IMR-90 (cell line): ENCODE measurements at regions not wholly inside any gene's neighbourhood (a gene's known extent, or its start where the extent isn't known, plus 50 kb on each side); places are given as distances from the start of the nearest gene placed in this dataset.
A peak's percentile ranks its signal among the peaks of the same experiment; 100 is the strongest.

Experiments
- ATAC-seq: fragments of 200-7000 bp; cut with Tn5 transposase; 2 replicates; pipeline ENCODE4 v1.9.1; 2020; ENCODE audit warnings: low read depth, mild to moderate bottlenecking, moderate library complexity
- BruUV-seq: library from RNA; stranded (reverse); fragments of 400-500 nt; replicated peaks from 2 replicates; lab custom pipeline; 2021; lab: Mats Ljungman, UMichigan
- CTCF ChIA-PET: fragments of 300-600 bp; formaldehyde crosslinking; extraction: SDS; loops from one replicate; lab custom pipeline; 2021; ENCODE audit warnings: antibody characterized with exemption; lab: Yijun Ruan, JAX
- POLR2A ChIA-PET: fragments of 300-600 bp; sonication (Branson Sonifier 250); formaldehyde crosslinking; loops from one replicate; lab custom pipeline; 2022; ENCODE audit warnings: antibody characterized with exemption; ENCODE audit not compliant: unreplicated experiment; lab: Charles Lee
- DNase-seq: peaks from one replicate; pipeline ENCODE4 v3.0.0; 2013
- H2AFZ ChIP-seq: replicated peaks from 2 replicates; pipeline ENCODE3; 2013; ENCODE audit warnings: low read length, mild to moderate bottlenecking; ENCODE audit not compliant: poor library complexity
- H2AK5ac ChIP-seq: 2 replicates; pipeline ENCODE4 v1.6.1; 2013; ENCODE audit warnings: low read depth, low read length, inconsistent platforms
- H2AK9ac ChIP-seq: replicated peaks from 2 replicates; pipeline ENCODE3; 2013; ENCODE audit warnings: mild to moderate bottlenecking, low read depth, low read length, moderate library complexity; ENCODE audit not compliant: poor library complexity
- H2BK120ac ChIP-seq: 2 replicates; pipeline ENCODE4 v1.6.1; 2013; ENCODE audit warnings: low read depth, low read length, inconsistent platforms
- H2BK15ac ChIP-seq: 3 replicates; pipeline ENCODE4 v1.6.1; 2013; ENCODE audit warnings: low read depth, low read length, inconsistent platforms
- H2BK20ac ChIP-seq: 2 replicates; pipeline ENCODE4 v1.6.1; 2013; ENCODE audit warnings: low read depth, mild to moderate bottlenecking, inconsistent platforms, low read length, moderate library complexity
- H2BK5ac ChIP-seq: 2 replicates; pipeline ENCODE4 v1.6.1; 2013; ENCODE audit warnings: mild to moderate bottlenecking, low read depth, low read length, inconsistent platforms; ENCODE audit not compliant: poor library complexity, severe bottlenecking
- H3K14ac ChIP-seq: replicated peaks from 2 replicates; pipeline ENCODE4 v1.6.1; 2013; ENCODE audit warnings: low read depth, low read length, inconsistent platforms
- H3K18ac ChIP-seq: 2 replicates; pipeline ENCODE4 v1.6.1; 2013; ENCODE audit warnings: low read depth, low read length, control low read depth
- H3K23ac ChIP-seq: 2 replicates; pipeline ENCODE4 v1.6.1; 2013; ENCODE audit warnings: low read depth, low read length, inconsistent platforms
- H3K27ac ChIP-seq: 2 replicates; pipeline ENCODE4 v1.5.1; 2013; ENCODE audit warnings: mild to moderate bottlenecking, control low read depth, low read length; ENCODE audit not compliant: insufficient read depth
- H3K27me3 ChIP-seq: 2 replicates; pipeline ENCODE4 v1.6.1; 2013; ENCODE audit warnings: low read length; ENCODE audit not compliant: control insufficient read depth, insufficient read depth
- H3K36me3 ChIP-seq: 2 replicates; pipeline ENCODE4 v1.6.1; 2013; ENCODE audit warnings: low read length, mixed read lengths; ENCODE audit not compliant: control insufficient read depth, insufficient read depth
- H3K4ac ChIP-seq: 2 replicates; pipeline ENCODE4 v1.6.1; 2013; ENCODE audit warnings: low read depth, low read length, inconsistent platforms
- H3K4me1 ChIP-seq: 2 replicates; pipeline ENCODE4 v1.6.1; 2013; ENCODE audit warnings: low read length, mixed read lengths; ENCODE audit not compliant: control insufficient read depth, insufficient read depth
- H3K4me2 ChIP-seq: 2 replicates; pipeline ENCODE4 v1.6.1; 2013; ENCODE audit warnings: low read depth, mild to moderate bottlenecking, control low read depth, low read length, moderate library complexity
- H3K4me3 ChIP-seq: 2 replicates; pipeline ENCODE4 v1.5.1; 2013; ENCODE audit warnings: low read depth, mild to moderate bottlenecking, control low read depth, low read length, moderate library complexity; ENCODE audit not compliant: insufficient read depth
- H3K56ac ChIP-seq: 2 replicates; pipeline ENCODE4 v1.6.1; 2013; ENCODE audit warnings: low read length, inconsistent platforms; ENCODE audit not compliant: insufficient read depth; ENCODE audit errors: extremely low read depth
- H3K79me1 ChIP-seq, 2 experiments: 2 replicates each; pipeline ENCODE4 v1.6.1; 2013; ENCODE audit warnings: low read length in 2 of 2, inconsistent platforms in 1 of 2, low read depth in 1 of 2
- H3K9ac ChIP-seq: 2 replicates; pipeline ENCODE4 v1.6.1; 2013; ENCODE audit warnings: low read depth, low read length, control low read depth
- H3K9me1 ChIP-seq: 2 replicates; pipeline ENCODE4 v1.6.1; 2013; ENCODE audit warnings: low read length, inconsistent platforms; ENCODE audit not compliant: insufficient read depth
- H3K9me3 ChIP-seq: 2 replicates; pipeline ENCODE4 v1.6.1; 2013; ENCODE audit warnings: low read length; ENCODE audit not compliant: control insufficient read depth, insufficient read depth
- H4K20me1 ChIP-seq: 2 replicates; pipeline ENCODE4 v1.6.1; 2013; ENCODE audit warnings: low read length, inconsistent platforms; ENCODE audit not compliant: insufficient read depth
- H4K5ac ChIP-seq: 2 replicates; pipeline ENCODE4 v1.6.1; 2013; ENCODE audit warnings: mild to moderate bottlenecking, low read depth, low read length, control low read depth
- H4K8ac ChIP-seq, 2 experiments: 2 replicates each; pipeline ENCODE4 v1.6.1; 2013; ENCODE audit warnings: low read depth in 2 of 2, low read length in 2 of 2, control low read depth in 1 of 2, inconsistent platforms in 1 of 2
- H4K91ac ChIP-seq: 2 replicates; pipeline ENCODE4 v1.6.1; 2013; ENCODE audit warnings: low read depth, low read length, inconsistent platforms; ENCODE audit not compliant: insufficient read depth
- CEBPB ChIP-seq: IDR thresholded peaks from 2 replicates; pipeline ENCODE4 v1.6.1; 2012; ENCODE audit warnings: low read depth, low read length, improper control_type of control experiment
- FOS ChIP-seq: fragments of 150-350 bp; IDR thresholded peaks from 2 replicates; pipeline ENCODE4 v1.6.1; 2016; ENCODE audit warnings: low read depth, low read length
- MAFK ChIP-seq: IDR thresholded peaks from 2 replicates; pipeline ENCODE4 v1.6.1; 2012; ENCODE audit warnings: low read depth, low read length, improper control_type of control experiment
- RAD21 ChIP-seq: IDR thresholded peaks from 2 replicates; pipeline ENCODE4 v1.6.1; 2012; ENCODE audit warnings: low read length, improper control_type of control experiment
- WGBS, 2 experiments: methylation state at CpG; one replicate each; pipeline versions ENCODE4 v1.1.5 to v1.1.7; 2013; ENCODE audit warnings: missing lambda C conversion rate in 2 of 2; ENCODE audit not compliant: insufficient read length in 1 of 2; ENCODE audit errors: extremely low coverage in 2 of 2; 5-methylcytosine and 5-hydroxymethylcytosine counted together
- dilution Hi-C: fragments of 300-500 bp; cut with HindIII; formaldehyde crosslinking; loops from one replicate; pipeline ENCODE4 v1.14.3; 2018; ENCODE audit warnings: low sequenced_read_pairs; ENCODE audit not compliant: unreplicated experiment
- in situ Hi-C: fragments of 300-500 bp; cut with MboI; formaldehyde crosslinking; loops from 3 replicates; pipeline ENCODE4 v1.14.3; 2019; ENCODE audit warnings: low sequenced_read_pairs, inconsistent platforms, mixed read lengths
- intact Hi-C: fragments of 100-400 bp; cut with micrococcal nuclease; formaldehyde crosslinking; loops from 2 replicates; pipeline ENCODE4 v1.10.0; 2022
- TF ChIP-seq, protein P1 (sequence below): fragments of 150-350 bp; IDR thresholded peaks from 2 replicates; pipeline ENCODE4 v1.6.1; 2017; ENCODE audit warnings: mild to moderate bottlenecking, antibody characterized with exemption, low read length, low read depth

DNA sequence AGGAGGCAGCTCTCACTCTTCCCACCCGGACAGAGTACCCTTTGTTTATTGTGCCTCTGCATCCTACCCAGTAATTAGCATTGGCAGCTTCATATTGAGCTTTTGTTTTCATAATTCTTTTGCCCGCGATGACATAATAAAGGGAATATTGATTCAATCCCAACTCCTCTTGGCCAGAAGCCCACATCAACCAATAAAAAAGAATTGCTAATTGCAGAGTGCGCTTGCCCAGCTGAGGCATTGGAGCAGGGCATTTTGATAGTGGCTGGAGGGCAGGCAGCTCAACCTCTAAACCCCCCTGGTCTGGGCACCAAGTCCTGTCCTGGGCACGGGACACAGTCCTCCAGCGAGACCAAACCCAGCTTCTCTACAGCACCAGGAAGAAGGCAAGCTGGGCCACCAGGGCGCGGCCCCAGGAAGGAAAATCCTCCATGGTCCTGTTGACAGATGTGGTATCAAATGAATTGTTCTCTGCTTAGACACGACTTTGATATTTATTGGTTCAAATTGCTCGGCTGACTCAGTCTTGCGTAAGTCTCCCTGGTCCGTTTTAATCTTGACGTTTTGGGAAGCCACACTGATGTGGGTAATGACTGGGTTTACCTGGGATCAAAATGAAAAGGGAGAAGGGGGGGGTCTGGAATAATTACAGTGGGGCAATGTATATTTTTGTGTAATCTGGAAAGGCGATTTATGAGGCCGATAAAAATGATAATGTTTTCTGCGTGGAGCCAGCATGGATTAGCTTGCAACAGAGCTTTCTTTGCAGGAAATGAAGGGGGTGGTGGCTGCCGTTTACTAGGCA is 220.7 kb upstream of the MSX2 start:
- ChIA-PET CTCF (interaction anchor here (0.6 kb wide), 1 partner anchor 68 kb away, joined by 3 read pairs; no protein-coding TSS in a partner anchor), POLR2A (interaction anchor here (1.0 kb wide), 1 partner anchor 29 kb away, joined by 3 read pairs; no protein-coding TSS in a partner anchor)
- H3K9me3 ChIP-seq: peaks cover 2% of the 10 kb centered on the region; the same call in 1 of the 2 replicates
- no peak overlapping the region for H3K4me3 ChIP-seq
- peak overlapping the region; percentile 75 for H3K4ac ChIP-seq
- H3K14ac ChIP-seq: peak overlapping the region; percentile 38
- peak overlapping the region; percentile 26 for H3K18ac ChIP-seq
- ATAC-seq (peak; percentile 76), DNase-seq (peak; percentile 84)
- dilution Hi-C loops: no loop called here
- no peaks in the 10 kb centered on the region for H3K79me1 ChIP-seq
- H3K27me3 ChIP-seq: no peaks in the 10 kb centered on the region
- peak overlapping the region; percentile 82; the same call in 1 of the 2 replicates for H2AK5ac ChIP-seq
- peak overlapping the region; percentile 90 for H2BK120ac ChIP-seq
- peak overlapping the region; percentile 44 for H3K23ac ChIP-seq
- H3K4me2 ChIP-seq: peak overlapping the region; percentile 17
- peak overlapping the region; percentile 63 for H2BK5ac ChIP-seq
- no peaks in the 10 kb centered on the region for H4K20me1 ChIP-seq
- no TSS peak for BruUV-seq
- H2AK9ac ChIP-seq: peak overlapping the region; percentile 80
- H2BK20ac ChIP-seq: peak overlapping the region; percentile 94
- H2AFZ ChIP-seq: peak overlapping the region; percentile 89
- H4K8ac ChIP-seq: peak overlapping the region; percentile 42 to 80
- peaks cover 6% of the 10 kb centered on the region; the same call in 1 of the 2 replicates for H3K9me1 ChIP-seq
- TF ChIP-seq MAFK: no peak
- peak; percentile 38; the same call in 1 of the 2 replicates for TF ChIP-seq FOS
- no peak for TF ChIP-seq RAD21
- TF ChIP-seq CEBPB: peak; percentile 97
- TF ChIP-seq, protein P1, sequence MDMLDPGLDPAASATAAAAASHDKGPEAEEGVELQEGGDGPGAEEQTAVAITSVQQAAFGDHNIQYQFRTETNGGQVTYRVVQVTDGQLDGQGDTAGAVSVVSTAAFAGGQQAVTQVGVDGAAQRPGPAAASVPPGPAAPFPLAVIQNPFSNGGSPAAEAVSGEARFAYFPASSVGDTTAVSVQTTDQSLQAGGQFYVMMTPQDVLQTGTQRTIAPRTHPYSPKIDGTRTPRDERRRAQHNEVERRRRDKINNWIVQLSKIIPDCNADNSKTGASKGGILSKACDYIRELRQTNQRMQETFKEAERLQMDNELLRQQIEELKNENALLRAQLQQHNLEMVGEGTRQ: peak; percentile 14; the same call in 1 of the 2 replicates
- no peaks in the 10 kb centered on the region for H3K36me3 ChIP-seq
- H3K56ac ChIP-seq: peak overlapping the region; percentile 3; the same call in 1 of the 2 replicates
- in situ Hi-C loops: no loop called here
- H3K9ac ChIP-seq: no peak overlapping the region
- peak overlapping the region; percentile 66 for H3K27ac ChIP-seq
- peak overlapping the region; percentile 31 for H4K5ac ChIP-seq
- H2BK15ac ChIP-seq: peak overlapping the region; percentile 23; the same call in 1 of the 3 replicates
- 12% methylated on average over 8 of the region's 17 CpGs; no CpG with 5 or more reads in 1 of the 2 experiments for WGBS, 2 experiments
- H4K91ac ChIP-seq: peak overlapping the region; percentile 78
- H3K4me1 ChIP-seq: peaks cover 10% of the 10 kb centered on the region
- intact Hi-C loops: no loop called here
